ENCODE measurements at regions not wholly inside any gene's neighbourhood (a gene's known extent, or its start where the extent isn't known, plus 50 kb on each side); places are given as distances from the start of the nearest gene placed in this dataset.

DNA sequence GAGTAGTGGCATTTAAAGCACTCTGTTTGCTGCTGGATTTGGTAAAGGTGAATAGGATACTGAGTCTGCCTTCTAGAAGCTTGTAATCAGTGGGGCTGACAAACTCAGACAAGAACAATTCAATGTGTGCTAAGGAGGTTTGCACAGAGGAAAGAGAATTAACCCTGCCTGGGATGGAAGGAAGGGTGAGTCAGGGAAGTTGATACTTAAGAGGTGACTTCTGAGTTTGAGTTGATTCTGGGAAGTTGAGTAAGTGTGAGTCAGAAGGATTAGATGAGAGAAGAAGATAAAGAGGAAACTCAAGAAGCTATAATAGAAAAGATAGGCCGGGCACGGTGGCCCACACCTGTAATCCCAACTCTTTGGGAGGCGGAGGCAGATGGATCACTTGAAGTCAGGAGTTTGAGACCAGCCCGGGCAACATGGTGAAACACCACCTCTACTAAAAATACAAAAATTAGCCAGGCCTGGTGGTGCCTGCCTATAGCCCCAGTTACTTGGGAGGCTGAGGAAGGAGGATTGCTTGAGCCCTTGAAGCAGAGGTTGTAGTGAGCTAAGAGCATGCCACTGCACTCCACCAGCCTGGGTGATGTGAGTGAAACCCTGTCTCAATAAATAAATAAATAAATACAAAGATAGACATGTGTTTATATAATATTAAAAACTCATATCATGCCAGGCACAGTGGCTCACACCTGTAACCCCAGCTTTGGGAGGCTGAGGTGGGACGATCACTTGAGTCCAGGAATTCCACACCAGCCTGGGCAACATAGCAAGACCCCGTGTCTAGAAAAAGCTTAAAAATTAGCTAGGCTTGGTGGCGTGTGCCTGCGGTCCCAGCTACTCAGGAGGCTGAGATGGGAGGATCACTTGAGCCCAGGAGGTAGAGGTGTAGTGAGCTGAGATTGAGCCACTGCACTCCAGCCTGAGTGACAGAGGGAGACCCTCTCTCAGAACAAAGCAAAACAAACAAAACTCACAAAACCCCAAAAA is 126.8 kb upstream of the CPM start:
- TF ChIP-seq, protein P1, sequence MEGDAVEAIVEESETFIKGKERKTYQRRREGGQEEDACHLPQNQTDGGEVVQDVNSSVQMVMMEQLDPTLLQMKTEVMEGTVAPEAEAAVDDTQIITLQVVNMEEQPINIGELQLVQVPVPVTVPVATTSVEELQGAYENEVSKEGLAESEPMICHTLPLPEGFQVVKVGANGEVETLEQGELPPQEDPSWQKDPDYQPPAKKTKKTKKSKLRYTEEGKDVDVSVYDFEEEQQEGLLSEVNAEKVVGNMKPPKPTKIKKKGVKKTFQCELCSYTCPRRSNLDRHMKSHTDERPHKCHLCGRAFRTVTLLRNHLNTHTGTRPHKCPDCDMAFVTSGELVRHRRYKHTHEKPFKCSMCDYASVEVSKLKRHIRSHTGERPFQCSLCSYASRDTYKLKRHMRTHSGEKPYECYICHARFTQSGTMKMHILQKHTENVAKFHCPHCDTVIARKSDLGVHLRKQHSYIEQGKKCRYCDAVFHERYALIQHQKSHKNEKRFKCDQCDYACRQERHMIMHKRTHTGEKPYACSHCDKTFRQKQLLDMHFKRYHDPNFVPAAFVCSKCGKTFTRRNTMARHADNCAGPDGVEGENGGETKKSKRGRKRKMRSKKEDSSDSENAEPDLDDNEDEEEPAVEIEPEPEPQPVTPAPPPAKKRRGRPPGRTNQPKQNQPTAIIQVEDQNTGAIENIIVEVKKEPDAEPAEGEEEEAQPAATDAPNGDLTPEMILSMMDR (IDR thresholded peaks at IDR 0.05; ENCODE audit: insufficient read depth, missing control alignments), result no peak
- no peak for FAIRE-seq
- DNase-seq (ENCODE audit: insufficient read length, low spot score), result no peak

DNA sequence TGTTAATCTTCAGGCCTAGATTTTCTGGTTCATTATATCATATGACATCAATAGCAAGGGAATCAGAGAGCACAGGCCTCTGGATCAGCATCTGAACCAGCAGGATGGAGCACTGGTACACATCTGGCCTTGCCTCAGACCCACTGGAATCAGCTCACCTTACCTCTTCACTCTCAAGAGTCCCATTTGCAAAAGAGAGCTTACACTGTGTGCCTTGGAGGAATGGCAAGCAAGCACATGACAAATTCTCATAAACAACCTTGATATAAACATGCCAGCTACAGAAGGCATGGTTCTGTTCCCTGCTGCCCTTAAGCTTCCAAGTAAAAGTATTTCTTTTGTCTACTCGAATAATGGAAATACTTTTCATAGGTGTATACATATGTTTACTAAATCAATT is 128.6 kb upstream of the CPM start:
- no peak for FAIRE-seq
- TF ChIP-seq, protein P1 (IDR thresholded peaks at IDR 0.05; ENCODE audit: insufficient read depth, missing control alignments), result no peak
- DNase-seq (ENCODE audit: insufficient read length, low spot score), result no peak

DNA sequence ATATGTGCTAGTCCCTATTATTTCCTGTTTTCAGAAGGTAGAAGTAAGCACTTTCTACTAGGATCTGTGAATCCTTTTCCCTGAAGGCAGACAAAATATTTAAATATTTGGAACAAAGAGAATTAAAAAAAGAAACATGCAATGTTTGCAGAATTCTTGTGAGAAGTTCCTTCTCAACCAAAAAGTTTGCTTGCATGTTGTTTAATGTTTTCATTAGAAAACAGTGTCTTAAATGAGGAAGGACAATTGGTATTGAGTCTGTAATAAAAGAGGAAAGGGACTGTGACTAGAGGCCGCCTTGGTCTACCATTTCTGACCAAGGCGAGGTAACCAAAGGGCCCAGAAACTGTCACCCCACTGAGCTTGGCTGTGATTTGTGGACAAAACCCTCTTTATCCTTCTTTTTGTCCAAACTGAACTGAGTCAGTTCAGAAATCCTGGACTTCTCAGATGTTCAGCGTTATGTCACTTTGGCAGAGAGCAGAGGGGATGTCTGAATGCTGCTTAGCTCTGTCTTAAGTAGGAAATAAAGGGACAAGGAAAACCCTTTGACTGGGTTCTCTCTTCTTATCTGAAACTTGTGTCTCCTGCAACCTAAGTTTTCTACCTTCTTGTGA is 129.8 kb upstream of the CPM start:
- no peak for FAIRE-seq
- no peak for DNase-seq (ENCODE audit: insufficient read length, low spot score)
- TF ChIP-seq, protein P1 (IDR thresholded peaks at IDR 0.05; ENCODE audit: insufficient read depth, missing control alignments), result no peak

DNA sequence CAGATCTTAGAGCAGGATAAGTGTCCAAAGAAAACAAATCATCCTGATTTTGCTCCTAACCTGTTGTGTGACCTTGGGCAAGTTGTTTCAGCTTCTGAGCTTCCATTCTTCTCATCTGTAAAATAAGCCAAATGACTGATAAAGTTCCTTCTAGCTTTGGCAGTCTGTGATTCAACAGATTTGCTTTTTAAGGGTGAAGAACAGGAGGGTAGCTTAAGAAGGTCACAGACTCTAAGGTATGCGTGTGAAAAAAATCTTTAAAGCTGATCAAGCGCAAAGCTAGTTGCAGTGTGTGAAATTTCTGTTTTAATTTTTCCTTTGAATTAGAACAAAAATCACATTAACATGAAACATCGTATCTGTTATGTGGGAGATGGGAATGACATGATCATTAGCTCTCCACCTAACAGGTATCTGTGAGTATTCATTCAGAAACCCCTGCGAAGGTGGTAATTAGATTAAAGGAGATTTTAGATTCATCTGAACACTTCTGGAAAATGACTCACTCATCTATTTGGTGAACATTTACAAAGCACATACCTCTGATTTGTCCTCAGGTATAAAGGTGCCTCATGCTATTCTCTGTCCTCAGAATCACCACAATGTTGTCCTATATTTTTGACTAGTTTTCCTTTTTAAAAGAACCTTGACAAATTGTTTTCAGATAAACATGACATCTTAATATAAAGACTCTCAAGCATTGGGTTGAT is 131.9 kb upstream of the CPM start:
- no peak for DNase-seq (ENCODE audit: insufficient read length, low spot score)
- TF ChIP-seq, protein P1 (IDR thresholded peaks at IDR 0.05; ENCODE audit: insufficient read depth, missing control alignments), result no peak
- no peak for FAIRE-seq

- FAIRE-seq, result no peak
- DNase-seq (ENCODE audit: insufficient read length, low spot score), result no peak
- TF ChIP-seq, protein P1 (IDR thresholded peaks at IDR 0.05; ENCODE audit: insufficient read depth, missing control alignments), result no peak
Observed at GRCh38 chr12:69065775-69066174, 132.8 kb upstream of the CPM start.

DNA sequence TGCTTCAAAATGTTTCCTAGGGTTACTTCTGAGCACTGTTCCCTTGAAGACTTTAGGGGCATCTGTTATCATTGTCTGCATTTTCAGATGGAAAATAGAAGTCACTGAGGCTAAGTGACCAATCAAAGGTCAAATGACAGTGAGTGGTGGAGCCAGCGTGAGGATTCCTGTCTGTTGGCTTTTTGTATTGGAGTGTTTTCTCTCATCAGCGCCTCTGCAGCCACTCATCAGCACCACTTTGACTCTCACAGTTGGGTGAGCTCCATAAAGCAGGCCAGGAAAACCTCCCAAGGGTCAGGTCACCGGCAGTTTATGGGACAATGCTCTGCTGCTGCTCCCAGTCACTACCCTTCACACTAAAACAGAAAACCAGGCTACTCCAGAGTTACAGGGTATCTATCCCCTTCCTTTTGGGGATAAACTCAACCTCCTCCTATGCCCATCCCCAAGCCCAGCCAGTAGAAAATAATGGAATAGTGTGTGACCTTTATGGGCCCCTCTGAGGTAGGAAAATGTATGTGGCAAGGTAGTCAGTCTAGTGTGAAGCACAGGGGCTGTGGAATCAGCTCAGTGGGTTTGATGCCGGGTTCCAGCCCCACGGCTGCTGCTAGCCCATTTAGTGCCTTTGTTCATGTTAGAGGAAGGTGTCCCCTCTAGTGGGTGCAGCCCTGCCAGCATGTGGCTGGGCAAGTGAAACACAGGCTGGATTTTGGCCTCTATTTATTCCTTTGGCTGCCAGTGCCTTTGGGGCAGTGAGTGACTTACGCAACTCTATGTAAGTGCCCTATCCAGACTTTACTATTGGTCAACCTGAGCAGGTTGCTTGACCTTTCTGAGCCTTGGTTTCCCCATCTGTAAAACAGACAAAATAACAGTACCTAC is 133.8 kb upstream of the CPM start:
- DNase-seq (ENCODE audit: insufficient read length, low spot score), result no peak

More for the DNA sequence above, 133.8 kb upstream of the CPM start:
- FAIRE-seq, result no peak
- TF ChIP-seq, protein P1 (IDR thresholded peaks at IDR 0.05; ENCODE audit: insufficient read depth, missing control alignments), result no peak

Measured in D721Med (cell line).